SK-N-SH treated with all-trans-retinoic acid at 6 μM for 48 hours (cell line): ENCODE measurements at regions not wholly inside any gene's neighbourhood (a gene's known extent, or its start where the extent isn't known, plus 50 kb on each side); places are given as distances from the start of the nearest gene placed in this dataset.

Source experiments
- ATAC-seq: fragments of 200-7000 bp; cut with Tn5 transposase; 3 replicates; pipeline ENCODE4 v1.9.1; 2020; ENCODE audit warnings: mild to moderate bottlenecking, moderate library complexity
- ARNTL ChIP-seq: fragments of 450-650 bp; formaldehyde crosslinking; IDR thresholded peaks from 2 replicates; pipeline ENCODE4 v1.5.0; 2020; ENCODE audit warnings: low read depth, mild to moderate bottlenecking, moderate library complexity, borderline replicate concordance
- CREB5 ChIP-seq: fragments of 250-450 bp; sonication (Bioruptor Pico); IDR thresholded peaks from 2 replicates; pipeline ENCODE4 v1.5.1; 2020; ENCODE audit warnings: low read depth, mild to moderate bottlenecking, moderate library complexity
- CSDC2 ChIP-seq: fragments of 250-450 bp; sonication (Bioruptor Pico); IDR thresholded peaks from 2 replicates; pipeline ENCODE4 v1.5.0; 2020; ENCODE audit warnings: mild to moderate bottlenecking, moderate library complexity
- CSRNP3 ChIP-seq: fragments of 250-450 bp; sonication (Bioruptor Pico); IDR thresholded peaks from 2 replicates; pipeline ENCODE4 v1.5.1; 2021; ENCODE audit warnings: mild to moderate bottlenecking, moderate library complexity
- ESRRG ChIP-seq: fragments of 250-450 bp; sonication (Bioruptor Pico); IDR thresholded peaks from 2 replicates; pipeline ENCODE4 v1.6.1; 2021; ENCODE audit warnings: mild to moderate bottlenecking
- GLIS3 ChIP-seq: fragments of 250-450 bp; sonication (Bioruptor Pico); IDR thresholded peaks from 2 replicates; pipeline ENCODE4 v1.5.0; 2020; ENCODE audit warnings: mild to moderate bottlenecking, moderate library complexity
- OSR1 ChIP-seq: fragments of 250-450 bp; sonication (Bioruptor Pico); IDR thresholded peaks from 2 replicates; pipeline ENCODE4 v1.8.0; 2022; ENCODE audit warnings: moderate library complexity, mild to moderate bottlenecking, inconsistent platforms
- PPARA ChIP-seq: fragments of 250-450 bp; sonication (Bioruptor Pico); IDR thresholded peaks from 2 replicates; pipeline ENCODE4 v1.5.0; 2020; ENCODE audit warnings: mild to moderate bottlenecking, borderline replicate concordance
- SNAI2 ChIP-seq: fragments of 250-450 bp; sonication (Bioruptor Pico); IDR thresholded peaks from 2 replicates; pipeline ENCODE4 v1.5.0; 2020; ENCODE audit warnings: mild to moderate bottlenecking, moderate library complexity
- TCF4 ChIP-seq: fragments of 250-450 bp; sonication (Bioruptor Pico); IDR thresholded peaks from 2 replicates; pipeline ENCODE4 v1.8.0; 2021; ENCODE audit warnings: mild to moderate bottlenecking, moderate library complexity, borderline replicate concordance
- TOX ChIP-seq: fragments of 250-450 bp; sonication (Bioruptor Pico); IDR thresholded peaks from 2 replicates; pipeline ENCODE4 v1.8.0; 2021; ENCODE audit warnings: mild to moderate bottlenecking, moderate library complexity, borderline replicate concordance
- ZC3H10 ChIP-seq: fragments of 250-450 bp; sonication (Bioruptor Pico); IDR thresholded peaks from 2 replicates; pipeline ENCODE4 v1.5.1; 2021; ENCODE audit warnings: mild to moderate bottlenecking, moderate library complexity
- ZFP3 ChIP-seq: fragments of 250-450 bp; sonication (Bioruptor Pico); IDR thresholded peaks from 2 replicates; pipeline ENCODE4 v1.5.0; 2020; ENCODE audit warnings: mild to moderate bottlenecking, moderate library complexity
- ZFP30 ChIP-seq: fragments of 450-650 bp; formaldehyde crosslinking; IDR thresholded peaks from 2 replicates; pipeline ENCODE4 v1.5.0; 2022; ENCODE audit warnings: mild to moderate bottlenecking, moderate library complexity
- ZNF565 ChIP-seq: fragments of 450-650 bp; formaldehyde crosslinking; conservative IDR thresholded peaks from 2 replicates; pipeline ENCODE4 v1.5.0; 2020; ENCODE audit warnings: low read depth, mild to moderate bottlenecking, moderate library complexity
- ZNF8 ChIP-seq: fragments of 450-650 bp; formaldehyde crosslinking; IDR thresholded peaks from 2 replicates; pipeline ENCODE4 v1.5.0; 2020; ENCODE audit warnings: mild to moderate bottlenecking, moderate library complexity
- TF ChIP-seq, protein P1 (sequence below): fragments of 250-450 bp; sonication (Bioruptor Pico); IDR thresholded peaks from 2 replicates; pipeline ENCODE4 v1.8.0; 2020; ENCODE audit warnings: mild to moderate bottlenecking, moderate library complexity, borderline replicate concordance
- TF ChIP-seq, protein P2 (sequence below): fragments of 250-450 bp; sonication (Bioruptor Pico); IDR thresholded peaks from 2 replicates; pipeline ENCODE4 v1.5.0; 2020; ENCODE audit warnings: mild to moderate bottlenecking, moderate library complexity
- TF ChIP-seq, protein P3 (sequence below): fragments of 250-450 bp; sonication (Bioruptor Pico); IDR thresholded peaks from 2 replicates; pipeline ENCODE4 v1.8.0; 2021; ENCODE audit warnings: low read depth, mild to moderate bottlenecking, moderate library complexity, borderline replicate concordance

GRCh38 chr2:183490914-183491313 lies 366.7 kb downstream of the NUP35 start (continued):
- TF ChIP-seq, protein P1, sequence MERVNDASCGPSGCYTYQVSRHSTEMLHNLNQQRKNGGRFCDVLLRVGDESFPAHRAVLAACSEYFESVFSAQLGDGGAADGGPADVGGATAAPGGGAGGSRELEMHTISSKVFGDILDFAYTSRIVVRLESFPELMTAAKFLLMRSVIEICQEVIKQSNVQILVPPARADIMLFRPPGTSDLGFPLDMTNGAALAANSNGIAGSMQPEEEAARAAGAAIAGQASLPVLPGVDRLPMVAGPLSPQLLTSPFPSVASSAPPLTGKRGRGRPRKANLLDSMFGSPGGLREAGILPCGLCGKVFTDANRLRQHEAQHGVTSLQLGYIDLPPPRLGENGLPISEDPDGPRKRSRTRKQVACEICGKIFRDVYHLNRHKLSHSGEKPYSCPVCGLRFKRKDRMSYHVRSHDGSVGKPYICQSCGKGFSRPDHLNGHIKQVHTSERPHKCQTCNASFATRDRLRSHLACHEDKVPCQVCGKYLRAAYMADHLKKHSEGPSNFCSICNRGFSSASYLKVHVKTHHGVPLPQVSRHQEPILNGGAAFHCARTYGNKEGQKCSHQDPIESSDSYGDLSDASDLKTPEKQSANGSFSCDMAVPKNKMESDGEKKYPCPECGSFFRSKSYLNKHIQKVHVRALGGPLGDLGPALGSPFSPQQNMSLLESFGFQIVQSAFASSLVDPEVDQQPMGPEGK (CRISPR knock-in tag) = no peak

DNA sequence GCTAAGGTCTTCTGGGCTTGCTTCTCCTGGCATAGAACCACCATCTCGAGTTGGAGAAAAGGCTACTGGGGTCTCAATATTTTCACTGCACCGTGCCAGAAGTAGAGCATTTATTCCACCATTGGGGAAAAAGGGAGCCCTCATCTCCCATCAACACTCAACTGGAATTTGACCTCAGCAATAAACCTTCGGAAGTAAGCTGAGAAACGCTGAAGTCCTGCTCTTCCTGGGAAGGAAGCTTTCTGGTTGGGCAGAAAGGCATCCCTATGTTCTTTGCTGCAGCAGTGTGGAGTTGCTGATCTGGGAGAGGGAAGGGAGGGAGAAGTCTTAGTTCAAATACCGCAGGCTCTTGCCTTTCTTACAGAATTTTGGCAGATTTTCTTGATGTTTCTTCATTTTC lies 368.8 kb downstream of the NUP35 start:
- ATAC-seq = no peak
- no peak for TF ChIP-seq PPARA (CRISPR knock-in tag)
- TF ChIP-seq OSR1 (CRISPR knock-in tag) = no peak

- no peak for ATAC-seq
- no peak for TF ChIP-seq ARNTL (CRISPR knock-in tag)
- TF ChIP-seq GLIS3 (CRISPR knock-in tag) = no peak
- TF ChIP-seq ZC3H10 (CRISPR knock-in tag) = no peak
Observed at GRCh38 chr2:183495079-183495478, 370.8 kb downstream of the NUP35 start.

GRCh38 chr2:183495589-183496267 lies 371.5 kb downstream of the NUP35 start:
- ATAC-seq = no peak
- TF ChIP-seq CSRNP3 (CRISPR knock-in tag) (no peak), ARNTL (CRISPR knock-in tag) (no peak), GLIS3 (CRISPR knock-in tag) (no peak), ZNF8 (CRISPR knock-in tag) (no peak), ZNF565 (no peak), CSDC2 (CRISPR knock-in tag) (no peak), TOX (CRISPR knock-in tag) (no peak)

GRCh38 chr2:183497861-183498260 lies 373.6 kb downstream of the NUP35 start:
- no peak for ATAC-seq
- TF ChIP-seq TCF4 (CRISPR knock-in tag) = no peak
- TF ChIP-seq, protein P2, sequence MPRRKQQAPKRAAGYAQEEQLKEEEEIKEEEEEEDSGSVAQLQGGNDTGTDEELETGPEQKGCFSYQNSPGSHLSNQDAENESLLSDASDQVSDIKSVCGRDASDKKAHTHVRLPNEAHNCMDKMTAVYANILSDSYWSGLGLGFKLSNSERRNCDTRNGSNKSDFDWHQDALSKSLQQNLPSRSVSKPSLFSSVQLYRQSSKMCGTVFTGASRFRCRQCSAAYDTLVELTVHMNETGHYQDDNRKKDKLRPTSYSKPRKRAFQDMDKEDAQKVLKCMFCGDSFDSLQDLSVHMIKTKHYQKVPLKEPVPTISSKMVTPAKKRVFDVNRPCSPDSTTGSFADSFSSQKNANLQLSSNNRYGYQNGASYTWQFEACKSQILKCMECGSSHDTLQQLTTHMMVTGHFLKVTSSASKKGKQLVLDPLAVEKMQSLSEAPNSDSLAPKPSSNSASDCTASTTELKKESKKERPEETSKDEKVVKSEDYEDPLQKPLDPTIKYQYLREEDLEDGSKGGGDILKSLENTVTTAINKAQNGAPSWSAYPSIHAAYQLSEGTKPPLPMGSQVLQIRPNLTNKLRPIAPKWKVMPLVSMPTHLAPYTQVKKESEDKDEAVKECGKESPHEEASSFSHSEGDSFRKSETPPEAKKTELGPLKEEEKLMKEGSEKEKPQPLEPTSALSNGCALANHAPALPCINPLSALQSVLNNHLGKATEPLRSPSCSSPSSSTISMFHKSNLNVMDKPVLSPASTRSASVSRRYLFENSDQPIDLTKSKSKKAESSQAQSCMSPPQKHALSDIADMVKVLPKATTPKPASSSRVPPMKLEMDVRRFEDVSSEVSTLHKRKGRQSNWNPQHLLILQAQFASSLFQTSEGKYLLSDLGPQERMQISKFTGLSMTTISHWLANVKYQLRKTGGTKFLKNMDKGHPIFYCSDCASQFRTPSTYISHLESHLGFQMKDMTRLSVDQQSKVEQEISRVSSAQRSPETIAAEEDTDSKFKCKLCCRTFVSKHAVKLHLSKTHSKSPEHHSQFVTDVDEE (CRISPR knock-in tag) = no peak
- TF ChIP-seq, protein P3, sequence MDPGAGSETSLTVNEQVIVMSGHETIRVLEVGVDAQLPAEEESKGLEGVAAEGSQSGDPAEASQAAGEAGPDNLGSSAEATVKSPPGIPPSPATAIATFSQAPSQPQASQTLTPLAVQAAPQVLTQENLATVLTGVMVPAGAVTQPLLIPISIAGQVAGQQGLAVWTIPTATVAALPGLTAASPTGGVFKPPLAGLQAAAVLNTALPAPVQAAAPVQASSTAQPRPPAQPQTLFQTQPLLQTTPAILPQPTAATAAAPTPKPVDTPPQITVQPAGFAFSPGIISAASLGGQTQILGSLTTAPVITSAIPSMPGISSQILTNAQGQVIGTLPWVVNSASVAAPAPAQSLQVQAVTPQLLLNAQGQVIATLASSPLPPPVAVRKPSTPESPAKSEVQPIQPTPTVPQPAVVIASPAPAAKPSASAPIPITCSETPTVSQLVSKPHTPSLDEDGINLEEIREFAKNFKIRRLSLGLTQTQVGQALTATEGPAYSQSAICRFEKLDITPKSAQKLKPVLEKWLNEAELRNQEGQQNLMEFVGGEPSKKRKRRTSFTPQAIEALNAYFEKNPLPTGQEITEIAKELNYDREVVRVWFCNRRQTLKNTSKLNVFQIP (CRISPR knock-in tag) = no peak

GRCh38 chr2:183505911-183506310 lies 381.7 kb downstream of the NUP35 start:
- no peak for ATAC-seq
- TF ChIP-seq ZFP30 (CRISPR knock-in tag) (no peak), CSDC2 (CRISPR knock-in tag) (no peak), OSR1 (CRISPR knock-in tag) (no peak), GLIS3 (CRISPR knock-in tag) (no peak), CREB5 (CRISPR knock-in tag) (no peak), ZFP3 (CRISPR knock-in tag) (no peak), ARNTL (CRISPR knock-in tag) (no peak), SNAI2 (CRISPR knock-in tag) (no peak), PPARA (CRISPR knock-in tag) (no peak), ESRRG (no peak)
- TF ChIP-seq, protein P1 (CRISPR knock-in tag) = no peak
